NAMALWA (cell line): ENCODE measurements at regions not wholly inside any gene's neighbourhood (a gene's known extent, or its start where the extent isn't known, plus 50 kb on each side); places are given as distances from the start of the nearest gene placed in this dataset.

Experiments used
- DNase-seq: peaks from one replicate; pipeline ENCODE4 v3.0.0-alpha.2; 2015; ENCODE audit warnings: low spot score

DNA sequence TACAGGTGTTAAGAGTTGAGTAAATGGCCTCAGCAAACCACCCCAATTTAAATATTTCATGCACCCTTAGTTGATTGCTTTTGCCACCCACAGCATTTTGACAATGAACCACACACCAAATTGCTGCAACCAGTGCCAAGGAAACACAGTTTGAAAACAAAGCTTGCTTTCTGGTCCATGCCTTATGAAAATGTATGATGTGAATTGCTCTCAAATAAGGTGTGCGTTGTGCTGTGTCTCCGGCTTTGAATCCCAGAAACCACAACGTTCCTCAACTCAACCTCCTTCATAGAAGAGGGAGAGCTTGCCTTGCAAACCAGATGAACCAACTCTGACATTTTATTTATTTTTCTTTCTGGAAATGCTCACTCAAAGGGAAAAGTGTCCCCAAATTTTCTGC is 762.7 kb downstream of the TLE1 start:
- no peak for DNase-seq

DNA sequence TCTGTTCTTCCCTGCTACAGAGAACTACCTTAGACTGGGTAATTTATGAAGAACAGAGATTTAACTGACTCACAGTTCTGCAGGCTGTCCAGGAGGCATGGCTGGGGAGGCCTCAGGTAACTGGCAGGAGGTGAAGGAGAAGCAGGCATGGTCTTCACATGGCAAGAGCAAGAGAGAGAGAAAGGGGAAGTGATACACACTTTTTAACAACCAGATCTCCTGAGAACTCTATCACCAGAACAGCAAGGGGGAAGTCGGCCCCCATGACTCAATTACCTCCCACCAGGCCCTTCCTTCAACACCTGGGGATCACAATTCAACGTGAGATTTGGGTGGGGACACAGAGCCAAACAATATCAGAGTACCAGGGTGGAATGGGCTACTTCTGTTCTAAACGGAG is 766.8 kb downstream of the TLE1 start:
- peak; percentile 3 for DNase-seq

DNA sequence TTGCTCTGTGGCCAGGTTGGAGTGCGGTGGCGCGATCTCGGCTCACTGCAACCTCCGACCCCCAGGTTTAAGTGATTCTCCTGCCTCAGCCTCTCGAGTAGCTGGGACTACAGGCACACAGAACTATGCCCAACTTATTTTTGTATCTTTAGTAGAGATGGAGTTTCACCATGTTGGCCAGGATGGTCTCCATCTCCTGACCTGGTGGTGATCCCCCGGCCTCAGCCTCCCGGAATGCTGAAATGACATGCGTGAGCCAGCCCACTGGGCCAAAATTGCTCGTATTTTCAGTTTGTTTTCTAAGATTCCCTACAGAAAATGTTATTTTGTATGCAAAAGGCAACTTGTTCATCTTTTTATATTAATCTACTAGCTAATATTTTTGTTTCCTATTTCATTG is 782.6 kb downstream of the TLE1 start:
- no peak for DNase-seq

DNA sequence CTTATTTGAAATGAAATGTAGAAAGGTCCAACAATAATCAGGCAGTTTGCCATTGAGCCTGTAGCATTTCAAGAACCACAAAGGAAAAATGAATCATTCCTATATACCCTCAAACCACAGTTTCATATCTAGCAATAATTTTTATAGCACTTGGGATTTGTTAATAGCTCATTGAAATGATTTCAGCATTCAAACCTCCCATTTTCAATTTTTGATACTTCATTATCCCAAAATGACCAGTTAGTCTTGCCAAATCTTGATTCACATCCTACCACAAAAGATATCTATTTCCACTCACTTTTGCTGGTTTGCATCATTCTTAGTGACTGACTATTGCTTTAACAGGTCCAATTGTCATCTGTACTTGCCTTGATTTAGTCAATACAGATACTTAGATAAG is 790.1 kb downstream of the TLE1 start:
- DNase-seq = no peak

DNA sequence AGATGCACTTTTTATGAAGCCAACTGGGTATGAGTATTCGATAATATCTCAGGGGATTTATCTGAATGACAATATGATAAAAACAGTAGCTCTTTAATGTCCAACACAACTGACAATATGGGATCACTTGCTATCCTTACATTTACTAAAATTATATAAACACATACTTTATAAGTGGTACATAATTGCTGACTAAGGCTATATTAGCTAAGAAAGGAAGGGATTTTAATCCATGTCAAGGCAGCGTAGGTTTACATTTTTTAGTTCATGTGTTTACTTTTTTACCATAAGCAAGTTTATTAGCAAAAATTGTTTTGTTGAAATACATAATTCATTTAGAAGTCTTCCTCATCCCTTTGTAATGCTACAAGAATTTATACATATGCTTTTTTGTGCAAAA is 796.2 kb downstream of the TLE1 start:
- no peak for DNase-seq

DNA sequence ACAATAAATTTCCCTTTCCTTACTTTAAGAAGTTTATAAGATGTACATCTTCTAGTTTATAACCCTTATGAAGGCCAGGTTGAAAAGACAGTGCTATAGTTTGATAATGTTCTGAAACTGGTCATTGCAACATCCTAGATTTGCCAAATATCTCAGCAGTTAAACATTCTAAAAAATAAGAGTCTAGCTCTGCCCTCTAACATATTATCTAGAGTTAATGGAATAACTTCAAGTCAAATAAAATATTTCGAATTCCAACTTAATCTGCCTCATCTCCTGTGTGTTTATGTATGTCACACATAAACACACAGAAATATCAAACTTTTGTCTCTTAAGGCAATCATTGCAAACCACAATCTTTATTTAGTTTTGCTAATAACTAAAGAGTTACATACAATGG is 796.6 kb downstream of the TLE1 start:
- DNase-seq = no peak

DNA sequence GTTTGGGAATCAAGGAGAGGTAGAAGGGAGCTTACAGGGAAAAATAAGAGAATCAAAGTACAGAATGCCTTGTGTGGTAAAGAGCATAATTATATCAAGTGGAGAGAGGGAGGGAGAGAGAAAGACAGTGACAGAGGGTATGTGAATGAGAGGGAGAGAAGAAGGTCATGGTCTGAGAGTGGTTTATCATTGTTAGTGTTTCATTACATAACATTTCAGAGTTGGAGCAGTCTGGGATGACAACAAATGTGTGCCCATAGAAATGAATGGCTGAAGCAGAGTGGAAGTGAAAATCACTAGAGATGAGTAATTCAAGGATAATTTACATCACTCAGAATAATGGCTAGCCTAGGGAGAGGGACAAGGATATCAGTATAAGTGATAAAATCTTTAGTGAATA is 799.2 kb downstream of the TLE1 start:
- DNase-seq = no peak

DNA sequence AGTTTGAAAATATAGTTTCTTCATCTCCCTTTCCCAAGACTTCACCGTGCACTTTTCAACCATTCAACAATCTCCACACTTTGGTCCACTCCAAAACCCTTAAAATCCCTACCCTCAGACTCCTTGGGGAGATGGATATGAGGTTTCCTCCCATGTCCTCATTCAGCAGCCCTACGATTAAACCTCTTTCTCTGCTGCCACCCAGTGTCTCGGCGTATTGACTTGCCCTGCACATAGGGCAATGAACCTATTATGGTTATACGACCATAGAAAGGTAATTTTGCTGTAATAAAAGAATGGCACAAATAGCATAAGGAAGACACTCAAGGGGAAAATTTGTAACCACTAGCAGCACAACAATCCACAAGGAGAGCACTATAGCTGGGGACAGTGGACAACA is 803.5 kb downstream of the TLE1 start:
- DNase-seq = peak; percentile 1

DNA sequence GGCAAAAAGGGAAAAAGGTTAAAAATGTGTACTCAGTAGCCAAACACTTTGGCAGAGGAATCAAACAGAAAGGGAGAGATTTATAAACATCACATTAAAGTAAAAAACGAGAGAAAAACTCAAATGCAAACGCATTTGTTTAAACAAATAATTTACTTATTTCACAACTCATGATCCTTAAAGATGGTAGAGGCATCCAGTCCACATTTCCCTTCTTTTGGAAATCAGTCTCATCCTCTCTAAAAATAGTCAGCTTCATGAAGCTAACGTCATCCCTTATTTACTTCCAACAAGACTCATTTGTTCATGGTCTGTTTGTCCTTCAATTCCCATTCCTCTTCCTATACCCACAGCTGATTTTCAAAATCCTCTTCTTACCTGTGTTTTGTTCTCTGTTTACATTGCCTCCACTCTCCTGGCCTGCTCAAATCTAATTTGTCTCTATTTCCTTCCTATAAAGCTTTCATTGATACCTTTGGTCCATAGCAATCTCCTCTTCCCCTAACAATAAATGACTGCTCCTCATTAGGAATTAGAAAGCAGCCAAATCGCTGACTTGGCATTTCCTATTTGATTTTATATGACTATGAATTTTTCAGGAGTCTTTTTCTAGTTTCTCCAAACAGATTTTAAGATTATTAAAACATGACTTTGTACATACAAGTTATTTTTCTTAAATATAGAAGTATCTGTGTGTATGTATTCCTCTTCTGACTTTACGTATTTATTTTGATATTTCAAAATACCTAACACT is 805.3 kb downstream of the TLE1 start:
- DNase-seq = no peak

DNA sequence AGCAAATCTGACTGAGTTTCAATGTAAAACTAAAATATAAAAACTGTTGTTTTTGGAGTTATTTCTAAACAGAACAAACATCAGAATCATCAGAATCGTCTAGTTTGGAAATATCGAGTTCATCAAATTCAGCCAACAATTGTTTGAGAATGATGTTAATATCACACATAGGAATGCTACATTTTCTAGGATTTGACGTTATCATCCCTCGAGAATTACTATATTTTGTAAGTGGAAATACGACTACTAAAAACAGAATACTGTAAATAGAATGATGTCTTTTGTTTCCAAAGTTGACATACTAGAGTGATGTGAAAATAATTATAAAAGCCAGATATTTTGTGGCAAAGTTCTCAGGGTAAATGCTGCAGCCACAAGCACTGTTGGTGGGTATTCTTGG is 805.9 kb downstream of the TLE1 start:
- no peak for DNase-seq

DNA sequence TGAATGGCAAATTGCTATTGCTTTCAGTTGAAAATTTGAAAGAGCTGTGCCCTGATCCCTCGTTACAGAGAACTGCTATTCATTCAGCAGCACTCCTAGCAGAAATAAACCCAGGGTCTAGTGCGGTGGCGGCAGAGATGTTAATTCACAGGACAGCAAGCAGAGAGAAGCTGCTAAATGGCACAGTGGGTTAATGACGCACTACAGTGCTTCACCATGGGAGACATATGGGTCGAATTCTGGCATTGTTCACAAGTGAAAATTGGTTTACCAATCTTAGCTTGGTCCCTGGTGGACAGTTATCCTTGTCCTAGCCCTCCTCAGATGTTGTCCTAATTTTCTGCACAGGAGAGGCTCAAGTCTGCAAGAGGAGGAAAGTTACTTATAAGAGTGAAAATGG is 807.4 kb downstream of the TLE1 start:
- no peak for DNase-seq

DNA sequence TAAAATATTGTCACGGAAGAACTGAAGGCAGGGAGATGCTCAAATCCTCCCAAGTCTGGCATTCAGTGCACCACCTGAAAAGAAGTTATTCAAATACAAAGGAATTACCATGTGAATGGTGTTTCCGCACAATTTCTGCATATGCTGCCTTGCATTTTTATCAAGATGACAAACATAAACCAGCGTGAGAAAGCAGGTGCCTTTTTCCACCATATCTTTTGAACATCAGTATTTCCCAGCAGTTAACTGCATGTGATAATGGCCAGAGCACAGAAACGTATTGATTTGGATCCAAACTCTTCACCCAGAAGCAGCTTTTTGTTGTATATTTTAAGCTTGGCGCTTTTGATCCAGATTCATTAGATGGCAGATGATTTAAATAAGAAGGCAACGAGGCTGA is 808.0 kb downstream of the TLE1 start:
- no peak for DNase-seq

DNA sequence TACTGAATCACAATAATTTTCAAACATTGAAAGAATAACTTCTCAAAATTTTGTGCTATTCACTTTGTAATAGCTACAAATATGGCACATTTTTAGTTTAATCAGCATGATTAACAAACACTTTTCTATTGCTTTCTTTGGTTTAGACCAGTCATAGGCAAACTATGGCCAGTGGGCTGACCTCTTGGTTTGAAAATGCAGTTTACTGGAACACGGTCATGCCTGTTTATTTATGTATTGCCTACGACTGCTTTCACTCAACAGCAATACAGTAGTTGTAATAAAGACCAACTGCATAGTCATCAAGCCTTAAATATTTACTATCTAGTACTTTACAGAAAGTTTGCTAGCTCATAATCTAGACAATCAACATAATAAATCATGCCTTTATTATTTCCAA is 810.8 kb downstream of the TLE1 start:
- DNase-seq = no peak

DNA sequence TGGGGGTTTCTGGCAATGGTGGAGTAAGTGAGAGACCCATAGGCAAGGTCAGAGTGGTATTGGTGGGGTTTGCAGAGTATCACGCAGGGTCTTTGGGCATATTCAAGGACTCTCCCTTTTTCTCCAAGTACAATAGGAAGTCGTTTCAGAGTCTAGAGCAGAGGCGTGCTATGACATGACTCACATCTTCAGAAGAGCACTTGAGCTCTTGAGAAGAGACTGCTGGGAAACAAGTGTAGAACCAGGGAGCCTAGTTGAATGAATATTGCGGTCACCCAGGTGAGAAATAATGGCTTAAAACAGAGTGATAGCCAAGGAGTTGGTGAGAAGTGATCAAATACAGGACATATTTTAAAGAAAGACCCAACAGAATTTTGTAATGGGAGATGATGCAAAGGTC is 813.4 kb downstream of the TLE1 start:
- DNase-seq = no peak

DNA sequence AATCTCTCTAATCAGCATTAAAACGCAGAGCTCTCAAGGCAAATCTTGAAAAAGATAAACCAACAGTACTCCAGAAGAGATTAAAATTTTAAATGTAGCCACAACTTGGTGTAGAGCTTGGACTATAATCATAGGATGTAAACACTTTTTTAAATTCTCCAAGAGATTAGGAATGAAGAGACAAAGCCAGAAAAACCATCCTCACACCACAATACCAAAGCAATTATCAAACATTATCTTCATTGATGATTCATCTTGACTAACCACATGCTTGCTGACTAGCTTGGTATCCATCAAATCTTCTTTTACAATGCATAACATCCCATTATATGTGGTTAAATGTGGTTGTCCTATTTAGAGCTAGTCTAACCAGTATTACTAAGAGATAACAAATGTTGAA is 815.1 kb downstream of the TLE1 start:
- no peak for DNase-seq

DNA sequence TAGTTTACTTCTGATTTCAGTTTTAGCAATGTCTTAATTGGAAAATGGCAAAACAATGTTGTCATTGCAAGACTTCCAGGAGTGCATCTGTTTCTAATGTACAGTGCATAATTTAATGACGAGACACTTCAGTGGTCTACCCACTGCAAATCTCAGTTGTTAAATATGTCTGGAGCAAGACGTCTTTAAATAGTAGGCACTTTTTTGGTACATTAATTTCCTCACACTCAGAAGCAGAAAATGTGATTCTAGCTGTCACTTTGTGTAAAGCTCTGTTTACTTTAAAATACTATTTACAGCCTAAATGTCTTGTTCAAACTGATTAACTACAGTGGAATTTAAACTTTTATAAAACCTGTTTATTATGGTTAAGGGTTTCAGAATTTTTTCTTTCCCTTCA is 815.5 kb downstream of the TLE1 start:
- DNase-seq = no peak

DNA sequence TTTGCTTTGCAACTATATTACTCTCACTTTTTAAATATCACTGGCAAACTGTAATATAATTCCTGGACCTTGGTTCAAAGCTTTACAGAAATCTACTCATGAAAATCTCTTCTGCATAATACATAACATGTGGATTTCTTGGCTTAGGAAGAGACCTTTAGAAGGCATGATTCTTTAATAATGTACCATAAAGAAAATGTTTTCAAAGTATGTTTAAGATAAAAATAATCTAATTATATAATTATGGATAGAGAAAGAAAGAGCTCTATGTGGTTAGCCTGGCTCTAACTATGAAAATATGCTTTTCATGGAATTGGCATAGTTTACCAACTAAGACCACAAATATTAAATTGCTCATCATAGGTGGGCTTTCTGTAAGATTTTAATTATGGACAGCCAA is 817.8 kb downstream of the TLE1 start:
- no peak for DNase-seq

DNA sequence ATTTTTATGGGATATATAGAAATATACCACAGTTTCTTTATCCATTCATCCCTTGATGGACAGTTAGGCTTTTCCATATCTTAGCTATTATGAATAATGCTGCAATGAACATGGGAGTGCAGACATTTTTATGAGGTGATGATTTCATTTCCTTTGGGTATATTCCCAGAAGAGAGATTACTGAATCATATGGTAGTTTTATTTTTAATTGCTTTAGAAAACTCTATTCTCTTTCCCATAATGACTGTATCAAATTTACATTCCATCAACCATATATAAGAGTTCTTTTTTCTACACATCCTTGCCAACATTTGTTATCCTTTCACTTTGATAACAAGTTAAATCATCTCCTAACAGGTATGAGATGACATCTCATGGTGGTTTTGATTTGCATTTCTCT is 821.6 kb downstream of the TLE1 start:
- no peak for DNase-seq

DNA sequence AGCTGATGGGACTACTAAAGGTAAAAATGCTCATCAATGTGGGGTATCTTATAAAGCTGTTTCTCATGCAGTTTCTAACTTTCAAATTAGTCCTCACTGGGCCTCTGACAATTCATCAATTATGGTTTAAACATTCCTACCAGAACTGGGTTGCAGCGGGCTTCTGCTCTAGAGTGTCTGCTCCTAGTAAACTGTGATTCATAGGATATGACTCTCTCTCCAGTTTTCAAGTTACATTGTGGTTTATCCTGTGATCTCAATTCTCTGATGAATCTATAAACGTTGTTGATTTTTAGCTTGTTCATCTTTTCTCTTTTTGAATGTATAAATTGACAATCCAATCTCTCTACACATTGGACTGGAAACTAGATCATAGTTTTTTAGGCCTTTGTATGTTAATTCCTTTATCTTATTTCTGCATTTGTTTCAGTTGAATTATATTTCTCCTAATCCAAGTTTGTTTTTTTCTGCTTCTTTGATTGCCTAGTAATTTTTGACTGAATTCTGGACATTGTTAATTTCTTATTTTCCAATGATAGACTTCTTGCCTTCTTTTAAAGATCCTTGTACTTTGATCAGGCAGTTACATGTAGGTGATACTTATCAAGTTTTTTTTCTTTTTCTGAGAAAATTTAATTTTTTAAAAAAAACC is 822.6 kb downstream of the TLE1 start:
- DNase-seq = no peak

DNA sequence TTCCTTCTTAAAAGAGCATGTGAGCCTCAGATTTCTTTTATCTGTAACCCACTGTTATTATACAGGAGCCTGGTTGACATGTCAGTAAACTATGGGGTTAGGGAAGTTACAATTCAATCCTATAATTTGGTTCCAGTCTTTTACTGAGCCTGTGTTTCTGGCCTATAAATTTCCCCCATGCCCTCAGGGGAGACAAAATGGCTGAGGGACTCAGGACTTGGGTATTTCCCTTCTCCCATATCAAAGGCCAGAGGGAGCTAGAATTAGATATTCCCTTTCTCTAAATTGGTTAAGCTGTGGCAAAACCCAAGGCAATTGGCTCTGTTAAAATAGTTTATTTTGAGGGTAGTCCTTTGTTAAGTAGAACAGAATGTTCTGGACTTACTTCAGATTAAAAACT is 823.2 kb downstream of the TLE1 start:
- no peak for DNase-seq

DNA sequence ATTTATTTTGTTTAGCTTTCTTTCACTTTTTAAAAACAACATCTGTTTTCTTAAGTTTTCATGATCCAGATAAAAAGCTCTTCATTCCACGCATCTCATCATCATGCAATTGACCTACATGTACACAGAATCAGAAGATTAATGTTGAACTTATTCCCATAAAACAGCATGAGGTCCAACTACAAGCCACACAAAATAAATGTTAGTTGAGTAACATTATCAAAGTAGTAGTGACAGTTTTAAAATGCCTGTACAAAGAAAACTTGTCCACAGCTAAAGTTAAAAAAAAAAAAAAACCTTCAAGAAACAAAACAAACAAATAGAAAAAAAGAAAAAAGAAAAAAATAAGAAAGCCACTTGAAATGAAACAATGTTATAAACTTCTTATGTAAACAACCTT is 846.3 kb downstream of the TLE1 start:
- no peak for DNase-seq

DNA sequence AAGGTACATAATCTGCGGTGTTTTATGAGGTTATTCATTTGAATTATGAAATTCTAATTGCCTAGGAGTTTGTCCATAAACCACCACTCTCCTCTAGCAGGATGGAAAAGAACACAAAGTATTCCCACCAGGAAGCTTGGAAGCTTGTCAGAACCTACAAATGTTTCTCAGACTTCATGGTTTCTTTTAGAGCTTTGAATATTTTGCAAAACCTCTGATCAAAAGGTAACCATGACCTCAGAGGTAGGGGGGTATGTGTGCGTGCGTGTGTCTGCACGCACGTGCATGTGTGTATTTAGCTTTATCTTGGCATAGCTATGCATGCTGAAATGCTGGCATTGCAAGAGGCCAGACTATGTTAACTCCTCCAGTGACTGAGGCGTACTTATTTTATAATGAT is 847.0 kb downstream of the TLE1 start:
- DNase-seq = no peak

DNA sequence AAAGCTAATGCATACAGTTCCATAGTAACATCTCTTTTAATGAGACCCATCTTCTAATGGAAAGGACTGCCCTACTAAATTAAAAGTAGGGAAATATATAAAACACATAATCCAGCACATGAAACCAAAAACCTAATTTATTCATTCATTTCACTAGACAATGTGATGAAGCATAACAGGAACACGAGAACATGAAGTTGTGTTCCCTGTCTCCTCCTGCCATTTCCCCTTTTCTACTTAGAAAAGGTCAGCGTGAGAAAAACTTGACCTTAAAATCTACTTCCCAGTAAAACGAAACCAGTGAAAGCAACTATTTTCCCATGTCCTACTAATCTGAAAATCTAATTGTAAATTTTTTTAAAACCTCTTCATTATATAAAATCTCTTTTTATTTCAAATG is 847.5 kb downstream of the TLE1 start:
- DNase-seq = no peak
